ENCODE measurements at regions not wholly inside any gene's neighbourhood (a gene's known extent, or its start where the extent isn't known, plus 50 kb on each side); places are given as distances from the start of the nearest gene placed in this dataset.

GRCh38 chr10:47136866-47137265 is 163.1 kb upstream of the GDF10 start:
- TF ChIP-seq CTCF (conservative IDR thresholded peaks at IDR 0.05; ENCODE audit: low read depth, low read length) = no peak
- Histone ChIP-seq H2AFZ (ENCODE audit: low read depth) (no peak overlapping the region), H3K4me3 (IDR thresholded peaks at IDR 0.05; ENCODE audit: insufficient read depth, low read depth, low read length) (no peak overlapping the region), H3K36me3 (ENCODE audit: insufficient read depth) (no peaks in the 10 kb centered on the region), H3K9ac (no peak overlapping the region), H3K4me2 (no peak overlapping the region), H3K27ac (no peak overlapping the region), H3K27me3 (ENCODE audit: insufficient read depth, low read depth) (no peaks in the 10 kb centered on the region), H3K4me1 (ENCODE audit: low read depth, poor library complexity, severe bottlenecking) (no peaks in the 10 kb centered on the region), H3K79me2 (ENCODE audit: insufficient read depth, low read depth) (no peaks in the 10 kb centered on the region), H4K20me1 (ENCODE audit: insufficient read depth) (no peaks in the 10 kb centered on the region)

- no peak overlapping the region for H3K4me3 ChIP-seq (IDR thresholded peaks at IDR 0.05; ENCODE audit: insufficient read depth, low read depth, low read length)
- H3K36me3 ChIP-seq (ENCODE audit: insufficient read depth) = no peaks in the 10 kb centered on the region
- no peak for TF ChIP-seq CTCF (conservative IDR thresholded peaks at IDR 0.05; ENCODE audit: low read depth, low read length)
- H3K4me2 ChIP-seq = no peak overlapping the region
- H3K27me3 ChIP-seq (ENCODE audit: insufficient read depth, low read depth) = no peaks in the 10 kb centered on the region
- H3K27ac ChIP-seq = no peak overlapping the region
- H4K20me1 ChIP-seq (ENCODE audit: insufficient read depth) = no peaks in the 10 kb centered on the region
- H2AFZ ChIP-seq (ENCODE audit: low read depth) = no peak overlapping the region
- H3K4me1 ChIP-seq (ENCODE audit: low read depth, poor library complexity, severe bottlenecking) = no peaks in the 10 kb centered on the region
- H3K9ac ChIP-seq = no peak overlapping the region
- no peaks in the 10 kb centered on the region for H3K79me2 ChIP-seq (ENCODE audit: insufficient read depth, low read depth)
Observed at GRCh38 chr10:47137311-47137851, 162.6 kb upstream of the GDF10 start.

- H3K4me2 ChIP-seq = no peak overlapping the region
- H3K4me3 ChIP-seq (IDR thresholded peaks at IDR 0.05; ENCODE audit: insufficient read depth, low read depth, low read length) = no peak overlapping the region
- H3K79me2 ChIP-seq (ENCODE audit: insufficient read depth, low read depth) = no peaks in the 10 kb centered on the region
- no peaks in the 10 kb centered on the region for H3K4me1 ChIP-seq (ENCODE audit: low read depth, poor library complexity, severe bottlenecking)
- H4K20me1 ChIP-seq (ENCODE audit: insufficient read depth) = no peaks in the 10 kb centered on the region
- H2AFZ ChIP-seq (ENCODE audit: low read depth) = no peak overlapping the region
- H3K27me3 ChIP-seq (ENCODE audit: insufficient read depth, low read depth) = no peaks in the 10 kb centered on the region
- no peak overlapping the region for H3K9ac ChIP-seq
- no peak for TF ChIP-seq CTCF (conservative IDR thresholded peaks at IDR 0.05; ENCODE audit: low read depth, low read length)
- no peak overlapping the region for H3K27ac ChIP-seq
- H3K36me3 ChIP-seq (ENCODE audit: insufficient read depth) = no peaks in the 10 kb centered on the region
Observed at GRCh38 chr10:47139121-47139520, 160.9 kb upstream of the GDF10 start.

GRCh38 chr10:47140761-47141348 is 159.1 kb upstream of the GDF10 start:
- Histone ChIP-seq H3K4me2 (no peak overlapping the region), H3K27ac (no peak overlapping the region), H4K20me1 (ENCODE audit: insufficient read depth) (no peaks in the 10 kb centered on the region), H3K27me3 (ENCODE audit: insufficient read depth, low read depth) (no peaks in the 10 kb centered on the region), H3K36me3 (ENCODE audit: insufficient read depth) (no peaks in the 10 kb centered on the region), H3K79me2 (ENCODE audit: insufficient read depth, low read depth) (no peaks in the 10 kb centered on the region), H3K4me1 (ENCODE audit: low read depth, poor library complexity, severe bottlenecking) (no peaks in the 10 kb centered on the region), H3K9ac (no peak overlapping the region), H3K4me3 (IDR thresholded peaks at IDR 0.05; ENCODE audit: insufficient read depth, low read depth, low read length) (no peak overlapping the region), H2AFZ (ENCODE audit: low read depth) (no peak overlapping the region)
- no peak for TF ChIP-seq CTCF (conservative IDR thresholded peaks at IDR 0.05; ENCODE audit: low read depth, low read length)
